ENCODE measurements at regions not wholly inside any gene's neighbourhood (a gene's known extent, or its start where the extent isn't known, plus 50 kb on each side); places are given as distances from the start of the nearest gene placed in this dataset.

- ChIA-PET POLR2A (no interaction called here), CTCF (interaction anchor here (0.6 kb wide), 1 partner anchor 12 kb away, joined by 3 read pairs; no protein-coding TSS in a partner anchor)
- intact Hi-C loops (cut with micrococcal nuclease) (no loop called here), dilution Hi-C loops (cut with MboI; ENCODE audit: extremely low pct_ligation_motif_present, low sequenced_read_pairs) (no loop called here)
- Histone ChIP-seq H4K20me1 (replicated peaks; ENCODE audit: control insufficient read depth, extremely low read depth, insufficient read depth, low read length) (no peaks in the 10 kb centered on the region), H3K9ac (replicated peaks; ENCODE audit: extremely low read depth, insufficient read depth, low read length) (no peak overlapping the region), H3K27me3 (ENCODE audit: control insufficient read depth in 2 of 2, insufficient read depth in 2 of 2, low read length in 2 of 2) (no peaks in the 10 kb centered on the region), H3K9me3 (replicated peaks; ENCODE audit: control insufficient read depth, insufficient read depth, low read length) (no peaks in the 10 kb centered on the region), H3K36me3 (ENCODE audit: control insufficient read depth in 2 of 2, extremely low read depth in 1 of 2, insufficient read depth in 2 of 2, low read length in 2 of 2) (no peaks in the 10 kb centered on the region), H3K4me3 (replicated peaks in 1 of 3; ENCODE audit: insufficient read depth in 1 of 3, low read depth in 1 of 3, low read length in 3 of 3) (no peak overlapping the region), H3K4me2 (ENCODE audit: insufficient read depth, low read length) (no peak overlapping the region), H2AFZ (ENCODE audit: low read depth, low read length) (no peak overlapping the region), H3K79me2 (ENCODE audit: control insufficient read depth, insufficient read depth, low read length) (no peaks in the 10 kb centered on the region), H3K9me1 (replicated peaks; ENCODE audit: control insufficient read depth, extremely low read depth, insufficient read depth, low read length) (no peaks in the 10 kb centered on the region), H3K4me1 (ENCODE audit: control insufficient read depth, extremely low read depth, insufficient read depth, low read length) (no peaks in the 10 kb centered on the region), H3K27ac (ENCODE audit: insufficient read depth, low read depth, low read length) (no peak overlapping the region)
- FAIRE-seq (no peak), DNase-seq (ENCODE audit: low read depth, low spot score) (no peak)
- BruUV-seq (replicated peaks) = no TSS peak
- TF ChIP-seq FOS (IDR thresholded peaks at IDR 0.05; ENCODE audit: borderline replicate concordance, insufficient read depth, low read length) (no peak), GATA2 (IDR thresholded peaks at IDR 0.05; ENCODE audit: insufficient read depth, insufficient read length, low read depth, low read length) (no peak), EZH2 (IDR thresholded peaks at IDR 0.05; ENCODE audit: borderline replicate concordance, low read depth, low read length, severe bottlenecking) (no peak), POLR2A (IDR thresholded peaks at IDR 0.05; ENCODE audit: low read depth, low read length) (no peak), CTCF (IDR thresholded peaks at IDR 0.05; ENCODE audit: extremely low read depth in 1 of 2, insufficient read depth in 1 of 2, low read depth in 1 of 2, low read length in 2 of 2) (no peak), JUN (IDR thresholded peaks at IDR 0.05; ENCODE audit: borderline replicate concordance, insufficient read depth, insufficient read length, low read depth) (no peak), MAX (IDR thresholded peaks at IDR 0.05; ENCODE audit: insufficient read depth, insufficient read length) (no peak)
These were observed 65.9 kb upstream of the RARB start for GRCh38 chr3:25362118-25362517.

Data from endothelial cell of umbilical vein (primary cell).